Hepatocyte (in vitro differentiated cells): ENCODE measurements at regions not wholly inside any gene's neighbourhood (a gene's known extent, or its start where the extent isn't known, plus 50 kb on each side); places are given as distances from the start of the nearest gene placed in this dataset.

Source experiments
- CTCF ChIP-seq: fragments of 200-600 bp; sonication (generic); IDR thresholded peaks from 2 replicates; pipeline ENCODE4 v1.5.1; 2016; ENCODE audit warnings: antibody characterized with exemption, mild to moderate bottlenecking; ENCODE audit not compliant: poor library complexity
- EZH2 ChIP-seq: fragments of 200-600 bp; sonication (generic); IDR thresholded peaks from 2 replicates; pipeline ENCODE4 v1.6.1; 2016; ENCODE audit warnings: antibody characterized with exemption, mild to moderate bottlenecking, borderline replicate concordance
- EZH2phosphoT487 ChIP-seq: fragments of 200-600 bp; sonication (generic); IDR thresholded peaks from one replicate; pipeline ENCODE4 v1.6.1; 2018; ENCODE audit warnings: antibody characterized with exemption, mild to moderate bottlenecking, low read depth, moderate library complexity; ENCODE audit not compliant: unreplicated experiment, severe bottlenecking

DNA sequence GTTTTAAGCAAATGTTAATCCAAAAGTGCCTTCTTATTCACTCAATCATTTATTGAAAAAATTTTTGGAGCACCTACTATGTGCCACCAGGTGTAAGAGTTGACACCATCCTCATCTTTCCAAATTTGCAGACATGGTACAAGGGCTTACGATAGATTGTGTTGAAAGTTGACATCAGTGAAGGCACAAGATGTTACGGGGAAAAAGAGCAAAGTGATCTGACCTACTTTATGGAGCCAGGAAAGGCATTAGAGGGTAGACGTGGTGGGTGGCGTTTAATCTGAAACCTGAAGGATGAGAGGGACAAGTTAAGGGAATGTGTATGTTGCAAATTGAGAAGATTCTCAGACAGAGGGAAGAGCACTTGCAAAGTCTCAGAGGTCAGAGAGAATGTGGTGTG, 167.8 kb upstream of the HAND2 start:
- TF ChIP-seq CTCF (no peak), EZH2phosphoT487 (no peak), EZH2 (no peak)
